ENCODE measurements at regions not wholly inside any gene's neighbourhood (a gene's known extent, or its start where the extent isn't known, plus 50 kb on each side); places are given as distances from the start of the nearest gene placed in this dataset.

DNA sequence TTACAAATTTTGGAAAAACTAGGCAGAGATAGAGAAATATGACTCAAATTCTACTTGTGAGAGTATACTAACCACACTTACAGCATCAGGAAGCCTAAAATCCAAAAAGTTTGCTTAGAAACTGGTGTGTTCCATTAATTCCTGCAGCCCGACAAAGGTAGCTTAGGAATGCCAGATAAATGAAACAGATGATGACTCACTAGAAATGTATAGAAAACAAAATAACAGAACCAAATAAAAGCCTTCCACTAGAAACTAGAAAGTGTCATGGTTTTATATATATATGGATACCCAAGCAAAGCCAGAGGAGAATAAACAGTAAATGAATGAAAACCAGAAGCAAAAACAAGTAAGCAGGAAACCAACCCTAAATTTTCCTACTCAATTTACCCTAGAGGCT is 272.2 kb upstream of the PRDM9 start:
- Mint-ChIP-seq H3K36me3 (ENCODE audit: low read depth) (no peaks in the 10 kb centered on the region), H3K27ac (no peak overlapping the region), H3K4me3 (no peak overlapping the region), H3K9me3 (no peaks in the 10 kb centered on the region), H3K27me3 (no peaks in the 10 kb centered on the region), H3K4me1 (no peaks in the 10 kb centered on the region)
- TF ChIP-seq CTCF (IDR thresholded peaks at IDR 0.05): no peak
- POLR2A ChIA-PET: no interaction called here
- intact Hi-C loops (cut with micrococcal nuclease): no loop called here
- ATAC-seq (ENCODE audit: low read depth) (no peak), DNase-seq (no peak)
- CTCF ChIA-PET: no interaction called here

GRCh38 chr5:23234197-23234596 is 273.2 kb upstream of the PRDM9 start:
- CTCF ChIA-PET: no interaction called here
- Mint-ChIP-seq H3K9me3 (no peaks in the 10 kb centered on the region), H3K4me3 (no peak overlapping the region), H3K27ac (no peak overlapping the region), H3K36me3 (ENCODE audit: low read depth) (no peaks in the 10 kb centered on the region), H3K27me3 (no peaks in the 10 kb centered on the region), H3K4me1 (no peaks in the 10 kb centered on the region)
- TF ChIP-seq CTCF (IDR thresholded peaks at IDR 0.05): no peak
- DNase-seq (no peak), ATAC-seq (ENCODE audit: low read depth) (no peak)
- POLR2A ChIA-PET: no interaction called here
- intact Hi-C loops (cut with micrococcal nuclease): no loop called here

GRCh38 chr5:23223846-23224245 is 283.6 kb upstream of the PRDM9 start:
- Mint-ChIP-seq H3K9me3 (peaks cover 2% of the 10 kb centered on the region), H3K4me1 (no peaks in the 10 kb centered on the region), H3K27me3 (no peaks in the 10 kb centered on the region), H3K4me3 (no peak overlapping the region), H3K36me3 (ENCODE audit: low read depth) (no peaks in the 10 kb centered on the region), H3K27ac (no peak overlapping the region)
- TF ChIP-seq CTCF (IDR thresholded peaks at IDR 0.05): no peak
- intact Hi-C loops (cut with micrococcal nuclease): no loop called here
- ATAC-seq (ENCODE audit: low read depth): no peak
- no peak for DNase-seq
- CTCF ChIA-PET: no interaction called here
- POLR2A ChIA-PET: no interaction called here

DNA sequence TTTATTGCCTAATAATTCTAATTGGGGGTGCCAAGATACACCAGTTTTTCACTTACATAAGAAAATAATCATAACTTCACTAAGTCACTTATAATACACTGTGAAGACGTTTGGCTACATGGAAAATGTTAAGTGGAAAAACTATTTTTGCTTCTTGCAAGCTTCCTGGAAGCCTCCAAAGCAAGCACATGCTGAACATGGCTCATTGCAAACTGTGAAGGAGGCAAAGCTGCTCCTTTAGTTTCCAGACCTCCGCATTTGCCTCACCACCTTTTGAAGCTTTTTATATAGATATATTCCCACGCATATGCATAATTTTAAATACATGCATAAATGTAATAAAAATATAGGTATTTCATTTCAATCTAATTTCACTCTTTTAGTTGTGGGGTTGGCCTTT is 285.6 kb upstream of the PRDM9 start:
- no peaks in the 10 kb centered on the region for H3K4me1 Mint-ChIP-seq
- no peak for DNase-seq
- H3K27ac Mint-ChIP-seq: no peak overlapping the region
- ChIA-PET CTCF (no interaction called here), POLR2A (no interaction called here)
- no peaks in the 10 kb centered on the region for H3K36me3 Mint-ChIP-seq (ENCODE audit: low read depth)
- no peak for TF ChIP-seq CTCF (IDR thresholded peaks at IDR 0.05)
- ATAC-seq (ENCODE audit: low read depth): no peak
- no peak overlapping the region for H3K4me3 Mint-ChIP-seq
- intact Hi-C loops (cut with micrococcal nuclease): no loop called here
- no peaks in the 10 kb centered on the region for H3K27me3 Mint-ChIP-seq
- H3K9me3 Mint-ChIP-seq: peaks cover 2% of the 10 kb centered on the region

- no peaks in the 10 kb centered on the region for H3K4me1 Mint-ChIP-seq
- ATAC-seq (ENCODE audit: low read depth): no peak
- ChIA-PET POLR2A (no interaction called here), CTCF (no interaction called here)
- H3K4me3 Mint-ChIP-seq: no peak overlapping the region
- H3K36me3 Mint-ChIP-seq (ENCODE audit: low read depth): no peaks in the 10 kb centered on the region
- DNase-seq: no peak
- H3K9me3 Mint-ChIP-seq: no peaks in the 10 kb centered on the region
- no peak overlapping the region for H3K27ac Mint-ChIP-seq
- no peaks in the 10 kb centered on the region for H3K27me3 Mint-ChIP-seq
- TF ChIP-seq CTCF (IDR thresholded peaks at IDR 0.05): no peak
- intact Hi-C loops (cut with micrococcal nuclease): no loop called here
Measured at GRCh38 chr5:23217159-23217558, 290.2 kb upstream of the PRDM9 start.

Data from activated B cell treated with CpG ODN at 0.5 μM for 24 hours (primary cell).